NT2/D1 (cell line): ENCODE measurements at regions not wholly inside any gene's neighbourhood (a gene's known extent, or its start where the extent isn't known, plus 50 kb on each side); places are given as distances from the start of the nearest gene placed in this dataset.

Experiments
- SUZ12 ChIP-seq: IDR thresholded peaks from 2 replicates; pipeline ENCODE4 v1.6.1; 2011; ENCODE audit not compliant: insufficient read length, insufficient read depth; ENCODE audit errors: extremely low read depth
- YY1 ChIP-seq: IDR thresholded peaks from 2 replicates; pipeline ENCODE4 v1.6.1; 2011; ENCODE audit not compliant: insufficient read length, insufficient read depth

DNA sequence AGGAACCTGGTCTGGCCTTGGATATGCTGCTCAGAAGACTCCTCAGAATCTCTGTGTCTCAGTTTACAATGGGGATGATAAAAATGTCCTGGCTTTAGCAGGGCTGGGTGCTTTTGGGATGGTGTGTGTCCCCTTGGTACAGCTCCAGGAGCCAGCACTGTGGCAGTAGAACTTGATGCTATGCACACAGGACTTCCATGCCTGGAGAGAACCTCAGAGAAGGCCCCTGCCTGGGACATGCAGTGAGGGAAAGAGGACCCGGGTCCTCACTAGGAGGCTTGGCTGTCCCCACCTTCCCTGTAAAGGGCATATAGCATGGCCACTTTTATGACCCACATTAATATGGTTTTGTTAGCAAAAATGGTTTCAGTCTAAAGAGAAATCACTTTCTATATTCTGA lies 100.5 kb downstream of the GLRX3 start:
- TF ChIP-seq YY1 (no peak), SUZ12 (no peak)
